ENCODE measurements at regions not wholly inside any gene's neighbourhood (a gene's known extent, or its start where the extent isn't known, plus 50 kb on each side); places are given as distances from the start of the nearest gene placed in this dataset.

GRCh38 chr1:105180789-105181188, 1431.1 kb downstream of the AMY1C start:
- ATAC-seq (ENCODE audit: insufficient number of reproducible peaks, low FRiP score, low read depth) (no peak), DNase-seq (ENCODE audit: low spot score) (no peak)
- H3K4me1 ChIP-seq (ENCODE audit: control insufficient read depth in 1 of 2, low read depth in 2 of 2) = no peaks in the 10 kb centered on the region
- no peaks in the 10 kb centered on the region for H3K36me3 ChIP-seq
- H3K9me3 ChIP-seq = no peaks in the 10 kb centered on the region
- TF ChIP-seq, protein P1, sequence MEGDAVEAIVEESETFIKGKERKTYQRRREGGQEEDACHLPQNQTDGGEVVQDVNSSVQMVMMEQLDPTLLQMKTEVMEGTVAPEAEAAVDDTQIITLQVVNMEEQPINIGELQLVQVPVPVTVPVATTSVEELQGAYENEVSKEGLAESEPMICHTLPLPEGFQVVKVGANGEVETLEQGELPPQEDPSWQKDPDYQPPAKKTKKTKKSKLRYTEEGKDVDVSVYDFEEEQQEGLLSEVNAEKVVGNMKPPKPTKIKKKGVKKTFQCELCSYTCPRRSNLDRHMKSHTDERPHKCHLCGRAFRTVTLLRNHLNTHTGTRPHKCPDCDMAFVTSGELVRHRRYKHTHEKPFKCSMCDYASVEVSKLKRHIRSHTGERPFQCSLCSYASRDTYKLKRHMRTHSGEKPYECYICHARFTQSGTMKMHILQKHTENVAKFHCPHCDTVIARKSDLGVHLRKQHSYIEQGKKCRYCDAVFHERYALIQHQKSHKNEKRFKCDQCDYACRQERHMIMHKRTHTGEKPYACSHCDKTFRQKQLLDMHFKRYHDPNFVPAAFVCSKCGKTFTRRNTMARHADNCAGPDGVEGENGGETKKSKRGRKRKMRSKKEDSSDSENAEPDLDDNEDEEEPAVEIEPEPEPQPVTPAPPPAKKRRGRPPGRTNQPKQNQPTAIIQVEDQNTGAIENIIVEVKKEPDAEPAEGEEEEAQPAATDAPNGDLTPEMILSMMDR (IDR thresholded peaks at IDR 0.05) = no peak
- H3K27ac ChIP-seq = no peak overlapping the region
- no peak overlapping the region for H3K4me3 ChIP-seq
- no peaks in the 10 kb centered on the region for H3K27me3 ChIP-seq (replicated peaks; ENCODE audit: insufficient read depth)

DNA sequence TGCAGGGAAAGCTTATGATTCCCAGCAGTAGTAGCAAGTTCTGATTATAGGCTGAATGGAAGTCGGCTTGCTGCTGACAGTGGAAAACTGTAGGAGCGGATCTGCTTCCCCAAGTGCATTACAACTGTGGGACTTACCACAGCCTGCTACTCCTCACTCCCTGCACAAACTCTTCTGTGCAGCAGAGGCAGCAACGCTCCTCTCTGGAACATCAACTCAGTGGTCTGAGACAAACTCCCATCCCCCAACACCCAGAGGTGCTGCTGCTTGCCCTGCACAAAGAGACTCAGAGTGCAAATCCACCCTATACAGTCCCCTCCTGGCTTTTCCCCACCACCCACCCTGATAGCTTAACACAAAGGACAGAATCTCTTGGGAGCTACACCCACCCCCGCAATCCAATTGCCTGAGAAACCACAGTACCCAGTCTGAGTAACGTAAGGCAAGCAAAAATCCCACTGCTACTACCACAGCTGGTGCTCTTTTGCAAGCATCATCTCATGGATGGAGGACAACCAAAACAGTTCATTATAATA, 1455.2 kb downstream of the AMY1C start:
- Histone ChIP-seq H3K9me3 (no peaks in the 10 kb centered on the region), H3K36me3 (no peaks in the 10 kb centered on the region)
- TF ChIP-seq, protein P1 (IDR thresholded peaks at IDR 0.05) = no peak

GRCh38 chr1:105208581-105208980, 1458.9 kb downstream of the AMY1C start:
- DNase-seq (ENCODE audit: low spot score) = no peak
- no peaks in the 10 kb centered on the region for H3K36me3 ChIP-seq
- H3K27me3 ChIP-seq (replicated peaks; ENCODE audit: insufficient read depth) = no peaks in the 10 kb centered on the region
- no peak overlapping the region for H3K27ac ChIP-seq
- H3K4me3 ChIP-seq = no peak overlapping the region
- no peaks in the 10 kb centered on the region for H3K4me1 ChIP-seq (ENCODE audit: control insufficient read depth in 1 of 2, low read depth in 2 of 2)
- ATAC-seq (ENCODE audit: insufficient number of reproducible peaks, low FRiP score, low read depth) = no peak
- TF ChIP-seq, protein P1 (IDR thresholded peaks at IDR 0.05) = no peak
- no peaks in the 10 kb centered on the region for H3K9me3 ChIP-seq

More for the DNA sequence above, 1455.2 kb downstream of the AMY1C start:
- ATAC-seq (ENCODE audit: insufficient number of reproducible peaks, low FRiP score, low read depth) (no peak), DNase-seq (ENCODE audit: low spot score) (no peak)
- Histone ChIP-seq H3K4me1 (ENCODE audit: control insufficient read depth in 1 of 2, low read depth in 2 of 2) (no peaks in the 10 kb centered on the region), H3K4me3 (no peak overlapping the region), H3K27me3 (replicated peaks; ENCODE audit: insufficient read depth) (no peaks in the 10 kb centered on the region), H3K27ac (no peak overlapping the region)

DNA sequence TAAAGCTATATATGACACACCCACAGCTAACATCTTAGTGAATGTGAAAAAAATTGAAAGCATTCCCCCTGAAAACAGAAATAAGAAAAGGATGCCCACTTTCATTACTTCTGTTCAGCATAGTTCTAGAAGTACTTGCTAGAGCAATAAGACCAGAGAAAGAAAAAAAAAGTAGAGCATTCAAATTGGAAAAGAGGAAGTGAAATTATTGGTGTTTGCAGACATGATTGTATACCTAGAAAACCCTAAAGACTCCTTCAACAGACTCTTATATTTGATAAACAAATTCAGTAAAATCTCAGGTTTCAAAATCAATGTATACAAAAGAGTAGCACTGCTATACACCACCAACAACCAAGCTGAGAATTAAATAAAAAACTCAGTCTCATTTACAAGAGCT, 1461.0 kb downstream of the AMY1C start:
- Histone ChIP-seq H3K27me3 (replicated peaks; ENCODE audit: insufficient read depth) (no peaks in the 10 kb centered on the region), H3K36me3 (no peaks in the 10 kb centered on the region), H3K9me3 (no peaks in the 10 kb centered on the region), H3K4me3 (no peak overlapping the region), H3K4me1 (ENCODE audit: control insufficient read depth in 1 of 2, low read depth in 2 of 2) (no peaks in the 10 kb centered on the region), H3K27ac (no peak overlapping the region)
- ATAC-seq (ENCODE audit: insufficient number of reproducible peaks, low FRiP score, low read depth) = no peak
- no peak for DNase-seq (ENCODE audit: low spot score)
- TF ChIP-seq, protein P1 (IDR thresholded peaks at IDR 0.05) = no peak

DNA sequence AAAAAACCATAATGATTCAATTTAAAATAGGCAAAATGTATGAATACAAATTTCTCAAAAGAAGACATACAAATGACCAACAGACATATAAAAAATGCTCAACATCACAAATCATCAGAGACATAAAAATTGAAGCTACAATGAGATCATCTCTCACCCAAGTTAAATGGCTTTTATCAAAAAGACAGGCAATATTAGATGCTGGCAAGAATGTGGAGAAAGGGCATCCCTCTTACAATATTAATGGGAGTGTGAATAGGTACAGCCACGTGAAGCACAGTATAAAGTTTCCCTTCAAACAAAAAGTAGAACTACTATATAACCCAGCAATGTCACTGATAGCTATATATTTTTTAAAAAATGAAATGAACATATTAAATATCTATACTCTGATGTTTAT, 1481.7 kb downstream of the AMY1C start:
- no peak overlapping the region for H3K27ac ChIP-seq
- no peaks in the 10 kb centered on the region for H3K36me3 ChIP-seq
- TF ChIP-seq, protein P1 (IDR thresholded peaks at IDR 0.05) = no peak
- no peaks in the 10 kb centered on the region for H3K4me1 ChIP-seq (ENCODE audit: control insufficient read depth in 1 of 2, low read depth in 2 of 2)
- ATAC-seq (ENCODE audit: insufficient number of reproducible peaks, low FRiP score, low read depth) (no peak), DNase-seq (ENCODE audit: low spot score) (no peak)
- no peak overlapping the region for H3K4me3 ChIP-seq
- H3K9me3 ChIP-seq = no peaks in the 10 kb centered on the region
- H3K27me3 ChIP-seq (replicated peaks; ENCODE audit: insufficient read depth) = no peaks in the 10 kb centered on the region

Measured in thoracic aorta (tissue), 2 donors.